HG02759 (cell line): ENCODE measurements at regions not wholly inside any gene's neighbourhood (a gene's known extent, or its start where the extent isn't known, plus 50 kb on each side); places are given as distances from the start of the nearest gene placed in this dataset.

Experiments
- ATAC-seq: cut with Tn5 transposase; IDR thresholded peaks from one replicate; pipeline ENCODE4 v1.9.1; 2021; ENCODE audit warnings: mild to moderate bottlenecking, moderate library complexity; ENCODE audit not compliant: unreplicated experiment

DNA sequence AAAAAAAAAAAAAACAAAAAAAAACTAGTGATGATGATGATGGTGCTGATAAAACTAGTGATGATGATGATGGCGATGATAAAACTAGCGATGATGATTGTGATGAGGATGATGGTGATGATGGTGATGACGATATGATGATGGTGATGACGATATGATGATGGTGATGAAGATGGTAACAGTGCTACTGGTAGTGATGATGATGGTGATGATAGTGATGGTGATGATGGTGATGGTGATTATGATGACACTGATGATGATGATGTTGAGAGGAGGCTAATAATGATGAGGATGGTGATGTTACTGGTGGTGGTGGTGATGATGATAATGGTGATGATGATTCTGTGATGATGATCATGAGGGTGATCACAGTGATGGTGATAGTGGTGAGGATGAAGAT lies 345.5 kb upstream of the CDH4 start:
- no peak for ATAC-seq

DNA sequence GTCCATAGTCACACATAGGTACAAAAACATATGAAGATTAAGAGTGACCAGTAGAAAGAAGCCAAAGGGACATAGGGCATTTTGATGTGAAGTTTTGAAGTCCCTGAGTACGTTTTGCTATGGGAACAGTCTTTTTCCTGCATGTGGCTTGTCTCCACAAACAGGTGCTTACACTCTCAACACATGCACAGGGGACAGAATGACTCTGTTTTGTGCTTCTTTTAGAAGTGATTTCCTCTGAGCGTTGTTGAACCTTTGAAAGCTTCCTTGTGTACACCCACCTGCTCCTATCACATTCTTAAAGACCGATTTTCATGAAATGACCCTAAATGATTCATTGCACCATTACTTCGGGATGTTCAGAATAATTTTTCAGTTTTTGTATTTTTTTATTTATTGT lies 338.8 kb upstream of the CDH4 start:
- no peak for ATAC-seq

DNA sequence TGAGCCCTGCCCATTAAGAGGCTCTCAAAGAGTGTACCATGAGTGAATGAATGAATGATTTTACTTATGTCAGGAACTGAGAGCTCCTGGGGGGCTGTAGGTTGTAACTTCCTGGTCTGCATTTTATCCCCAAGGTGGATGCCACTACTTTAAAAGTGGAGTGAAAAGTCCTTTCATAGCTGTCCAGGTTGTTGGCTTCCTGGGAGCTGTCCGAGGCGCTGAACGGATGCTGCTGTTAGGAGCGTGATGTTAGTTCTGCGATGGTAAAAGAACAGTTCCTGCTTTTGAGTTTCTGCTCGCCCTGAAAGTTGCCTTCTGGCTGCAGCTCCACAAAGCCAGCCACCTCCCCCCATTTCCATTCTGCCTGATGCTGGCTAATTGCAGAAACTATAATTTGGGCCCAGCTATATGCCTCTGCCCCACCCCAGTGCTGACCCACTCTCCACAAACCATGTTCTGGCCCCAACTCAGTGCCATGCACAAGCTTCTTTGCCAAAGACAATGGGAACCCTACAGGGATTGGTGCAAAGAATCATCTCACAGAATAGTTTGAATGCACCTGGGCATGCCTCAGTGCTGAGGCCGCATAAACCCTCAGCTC lies 330.9 kb upstream of the CDH4 start:
- no peak for ATAC-seq

DNA sequence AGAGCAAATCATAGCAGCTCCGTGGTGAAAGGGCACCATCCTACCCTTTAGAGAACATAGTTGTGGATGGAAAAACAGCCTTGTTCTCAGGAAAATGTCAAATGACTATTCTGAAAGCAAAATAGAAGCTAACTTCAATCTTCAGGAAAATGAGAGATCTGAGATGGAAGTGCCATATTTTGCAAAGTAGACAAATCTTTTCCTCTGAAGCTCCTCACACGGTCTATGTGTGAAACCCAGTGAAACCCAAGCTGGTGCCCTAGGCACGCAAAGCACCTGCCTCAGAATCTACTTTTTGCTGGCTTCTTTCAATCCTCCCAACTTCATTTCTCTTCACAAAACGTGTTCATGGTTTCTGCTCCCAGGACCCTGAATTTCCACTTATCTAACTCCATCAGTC lies 325.2 kb upstream of the CDH4 start:
- ATAC-seq: no peak

DNA sequence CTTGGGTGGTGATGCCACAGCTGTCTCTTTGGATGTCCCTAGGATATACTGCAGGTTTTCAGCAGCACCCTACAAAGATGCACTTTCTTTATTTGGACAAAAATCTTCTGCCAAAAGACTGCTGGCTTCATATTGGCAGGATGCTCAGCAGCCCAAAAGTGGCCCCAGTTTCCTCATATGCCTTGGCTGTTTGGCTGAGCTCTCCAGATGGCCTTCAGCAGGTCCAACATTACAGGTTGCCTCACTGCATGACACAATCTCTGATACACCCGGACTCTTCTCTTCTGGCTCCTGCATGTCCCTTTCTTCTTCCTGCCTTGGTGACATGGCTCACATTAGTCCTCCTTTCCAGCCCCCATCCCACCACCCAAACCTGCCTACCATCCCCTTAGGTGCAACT lies 323.7 kb upstream of the CDH4 start:
- no peak for ATAC-seq

DNA sequence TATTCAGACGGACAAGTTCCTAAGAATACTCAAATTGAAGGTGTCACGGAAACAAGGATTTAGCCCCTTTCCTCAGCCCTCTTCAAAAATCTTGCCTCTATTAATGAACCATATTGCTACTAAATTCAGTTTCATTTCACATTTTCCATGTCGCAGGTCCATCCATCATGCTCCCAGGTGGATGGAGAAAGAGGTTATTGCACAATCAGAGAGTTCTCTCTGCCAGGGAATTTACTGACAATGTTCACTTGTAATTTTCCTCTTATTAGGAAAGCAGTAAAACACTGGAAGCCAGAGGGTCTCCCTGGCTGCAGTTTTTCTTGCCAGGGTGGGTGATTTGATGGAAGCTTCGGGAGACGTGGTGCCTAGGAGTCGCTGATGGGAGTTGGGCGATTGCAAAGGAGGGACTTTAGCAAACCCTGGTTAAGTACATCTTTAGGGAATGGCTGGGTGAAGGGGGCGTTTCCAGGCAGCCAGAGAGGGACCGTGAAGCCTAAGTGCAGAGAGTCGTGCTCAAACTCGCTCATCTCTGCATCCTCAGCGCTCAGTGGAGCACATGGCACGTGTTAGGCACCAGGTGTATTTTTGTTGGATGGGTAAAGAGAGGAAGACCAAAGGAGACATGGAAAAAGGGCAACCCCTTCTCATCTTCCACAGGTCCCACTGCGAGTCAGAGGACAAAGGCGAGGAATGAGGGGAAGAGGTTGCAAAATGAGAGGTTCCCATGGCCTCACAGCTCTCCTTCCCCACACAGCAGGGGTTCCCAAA lies 321.9 kb upstream of the CDH4 start:
- ATAC-seq: no peak

DNA sequence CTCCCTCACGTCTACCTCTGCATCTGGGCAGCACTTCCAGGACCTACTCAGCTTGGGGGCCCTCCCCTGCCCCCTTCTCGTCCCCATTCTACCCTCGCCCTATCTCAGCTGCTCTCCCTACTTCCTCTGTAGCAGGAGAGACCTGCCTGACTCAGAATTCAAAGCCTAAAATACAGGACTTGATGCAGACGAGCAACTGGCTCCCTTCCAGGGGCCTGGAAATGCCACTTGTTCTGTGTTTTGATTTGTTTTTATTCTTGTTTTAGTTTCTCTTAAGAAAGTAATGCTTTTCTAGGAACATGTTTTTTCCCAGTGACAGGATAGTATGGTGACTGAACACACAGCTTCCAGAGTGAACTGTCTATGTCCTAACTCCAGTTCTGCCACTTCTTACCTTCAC lies 320.4 kb upstream of the CDH4 start:
- ATAC-seq: no peak

DNA sequence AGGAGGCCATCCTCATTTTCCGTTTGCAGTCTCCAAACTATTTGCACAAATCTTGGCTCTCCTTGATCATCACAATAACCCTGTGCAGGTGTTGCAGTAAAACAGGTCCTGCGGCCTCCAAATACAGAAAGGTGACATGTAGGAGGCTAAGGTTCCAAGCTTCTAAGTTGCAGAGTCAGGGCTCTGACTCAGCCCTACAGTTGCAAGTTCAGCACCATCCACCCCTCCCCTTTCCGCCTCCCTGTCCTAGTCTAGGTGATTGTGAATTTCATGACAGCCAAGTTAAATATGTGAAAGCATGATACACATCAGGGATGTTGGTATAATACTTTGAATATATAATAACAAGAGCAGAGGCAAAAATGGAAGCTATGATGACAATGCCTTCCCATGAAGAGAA lies 317.3 kb upstream of the CDH4 start:
- ATAC-seq: no peak

DNA sequence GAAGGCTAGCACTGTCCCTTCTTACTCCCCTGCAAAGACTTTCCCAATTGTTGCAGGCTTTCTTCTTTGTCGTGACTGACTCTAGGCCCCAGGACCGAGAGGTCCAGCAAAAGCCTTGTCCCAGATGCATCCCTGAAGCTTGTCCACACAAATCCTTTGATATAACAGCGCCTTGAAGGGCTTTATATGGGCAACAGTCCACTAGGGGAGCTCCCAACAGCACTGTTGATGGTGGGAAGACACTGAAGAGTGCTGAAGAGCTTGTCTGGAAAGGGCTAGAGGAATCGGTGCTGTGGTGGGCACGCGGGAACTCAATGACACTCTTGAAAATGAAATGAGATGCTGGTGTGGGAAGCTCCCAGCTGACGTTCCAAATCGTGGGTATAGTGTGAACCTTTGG lies 316.1 kb upstream of the CDH4 start:
- ATAC-seq: no peak

DNA sequence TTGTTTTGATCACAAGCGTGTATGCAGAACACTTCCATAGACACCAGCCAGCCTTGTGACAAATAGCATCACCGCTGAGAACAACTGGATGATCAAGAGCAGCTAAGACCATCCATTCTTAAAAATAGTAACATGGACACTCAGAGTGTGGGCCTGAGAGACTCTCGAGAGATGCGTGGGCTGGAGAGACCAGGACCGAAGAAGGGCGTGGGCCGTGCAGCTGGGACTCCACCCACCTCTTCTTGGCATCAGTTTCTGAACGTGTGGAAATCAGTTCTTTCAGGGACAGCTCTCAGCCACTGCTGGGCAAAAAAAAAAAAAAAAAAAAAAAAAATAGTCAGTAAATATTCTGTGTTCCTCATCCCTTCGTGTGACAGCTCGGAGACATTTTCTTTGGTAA lies 314.5 kb upstream of the CDH4 start:
- no peak for ATAC-seq

DNA sequence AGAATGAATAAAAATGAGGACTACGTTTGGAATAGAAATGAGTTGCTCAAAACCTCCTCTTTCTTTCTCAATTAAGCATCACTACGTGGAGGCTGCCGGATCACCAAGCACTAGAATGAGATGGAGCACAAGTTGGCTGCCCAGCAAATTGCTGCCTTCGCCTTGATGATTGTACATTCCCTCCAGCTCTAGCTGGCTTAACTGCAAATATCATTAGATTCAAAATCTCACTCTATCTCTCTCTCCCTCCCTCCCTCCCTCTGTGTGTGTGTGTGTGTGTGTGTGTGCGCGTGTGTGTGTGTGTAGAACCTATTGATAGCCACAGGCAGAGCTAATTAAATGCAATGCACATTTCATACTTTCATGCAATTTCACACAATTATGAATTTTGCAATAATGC lies 310.7 kb upstream of the CDH4 start:
- no peak for ATAC-seq

DNA sequence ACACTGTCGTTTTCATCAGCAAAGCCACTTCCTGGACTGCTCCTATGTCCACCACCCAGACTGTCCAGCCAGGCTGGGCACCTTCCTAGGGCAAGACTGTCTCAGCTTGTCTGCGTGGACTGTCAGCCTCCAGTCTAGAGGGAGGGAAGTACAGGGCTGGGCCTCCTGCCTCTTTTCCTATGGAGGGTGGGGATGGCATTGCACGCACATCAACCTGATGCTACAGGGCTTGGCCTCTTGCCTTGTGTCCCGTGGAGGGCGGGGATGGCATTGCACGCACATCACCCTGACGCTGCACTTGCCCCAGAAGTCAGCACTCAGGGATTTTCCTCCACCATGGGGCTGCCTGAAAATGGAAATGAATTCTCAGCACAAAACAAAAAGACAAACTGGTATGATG lies 304.2 kb upstream of the CDH4 start:
- no peak for ATAC-seq

DNA sequence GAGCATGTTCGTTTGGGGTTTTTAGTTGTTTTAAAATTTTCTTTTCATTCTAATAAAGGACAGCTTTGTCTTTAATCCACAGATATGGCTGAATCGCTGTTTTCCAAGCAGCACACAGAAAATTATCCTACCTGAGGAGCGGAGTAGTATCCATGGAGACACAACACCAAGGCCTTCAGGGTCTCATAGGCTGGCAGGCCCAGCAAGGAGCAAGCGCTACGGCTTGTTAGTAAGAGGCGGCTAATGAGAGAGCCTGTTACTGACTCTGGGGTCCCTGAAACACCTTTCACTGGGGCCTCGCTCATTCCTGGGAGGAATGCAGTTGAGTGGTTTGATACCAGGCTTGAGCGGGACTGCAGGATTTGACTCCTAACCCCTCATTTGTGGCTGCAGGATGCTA lies 303.8 kb upstream of the CDH4 start:
- no peak for ATAC-seq

DNA sequence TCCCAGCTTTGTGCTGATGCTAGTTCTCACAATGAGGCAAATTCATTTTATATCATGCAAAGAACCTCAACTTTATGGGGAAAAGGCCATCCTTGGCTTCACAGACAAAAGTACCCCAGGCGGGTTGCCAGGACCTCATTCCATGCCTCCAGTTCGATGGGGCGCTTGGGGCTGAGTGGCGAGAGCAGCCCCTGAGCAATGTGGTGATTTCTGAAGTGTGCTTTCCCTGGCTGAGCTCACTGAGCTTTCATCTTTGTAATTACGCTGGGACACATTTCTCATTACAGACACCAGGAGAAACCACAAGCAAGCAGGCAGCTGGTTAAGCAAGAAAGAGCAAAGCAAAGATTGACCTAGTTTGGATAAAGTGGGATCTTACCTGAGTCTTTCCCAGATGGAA lies 301.5 kb upstream of the CDH4 start:
- no peak for ATAC-seq

DNA sequence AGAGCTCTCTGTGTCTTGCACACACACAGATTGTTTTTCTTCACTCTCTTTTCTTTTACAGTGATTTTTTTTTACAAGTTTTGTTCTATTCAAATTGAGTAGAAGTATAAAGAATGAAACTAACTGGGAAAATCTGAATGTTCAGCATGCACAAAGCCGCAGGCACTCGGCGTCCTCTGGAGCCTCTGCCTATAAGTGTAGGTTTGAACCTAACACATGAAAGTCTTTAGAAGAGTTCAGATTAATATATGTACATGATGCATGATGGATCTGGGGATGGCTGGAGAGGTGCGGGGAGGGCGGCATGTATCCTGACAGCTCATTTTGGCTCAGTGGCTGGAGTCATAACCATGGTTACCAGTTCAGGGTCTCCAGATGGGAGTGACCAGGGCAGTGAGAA lies 301.1 kb upstream of the CDH4 start:
- ATAC-seq: no peak

DNA sequence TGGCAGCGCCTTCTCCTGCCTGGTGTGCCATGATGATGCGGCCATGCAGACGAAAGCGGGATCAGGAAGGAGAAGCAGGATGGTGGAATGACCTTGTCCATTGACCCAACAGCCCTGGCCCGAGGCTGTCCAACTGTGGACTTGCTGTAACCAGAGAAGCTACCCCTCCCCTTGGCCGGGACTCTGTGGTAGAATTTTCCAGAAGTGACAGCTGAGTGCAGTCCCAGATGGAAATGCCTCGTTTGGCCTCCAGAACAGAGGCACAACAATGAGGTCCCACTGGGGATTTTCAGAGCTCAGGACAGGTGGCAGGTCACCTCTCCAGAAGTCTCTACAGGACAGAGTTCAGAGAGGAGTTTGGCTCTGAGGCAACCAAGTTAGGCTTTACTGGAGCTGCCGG lies 299.2 kb upstream of the CDH4 start:
- no peak for ATAC-seq

DNA sequence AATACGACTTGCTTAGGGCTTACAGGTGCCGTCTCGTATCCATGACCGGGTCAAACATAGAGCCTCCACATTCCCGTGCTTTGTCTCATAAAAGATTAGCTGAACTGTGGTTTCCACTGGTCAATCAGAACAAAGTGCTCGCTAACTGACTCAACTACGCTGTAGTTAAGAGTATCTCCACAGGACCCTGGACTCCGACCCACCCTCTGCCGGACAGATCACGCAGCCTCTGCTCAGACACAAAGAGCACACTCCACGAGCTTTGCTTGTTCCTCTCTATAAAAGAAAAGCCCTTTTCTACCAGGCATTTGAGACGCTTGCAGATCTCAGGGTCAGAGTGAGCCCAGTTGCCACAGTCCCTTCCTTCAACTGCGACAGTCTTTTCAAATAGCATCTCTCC lies 298.7 kb upstream of the CDH4 start:
- ATAC-seq: no peak

DNA sequence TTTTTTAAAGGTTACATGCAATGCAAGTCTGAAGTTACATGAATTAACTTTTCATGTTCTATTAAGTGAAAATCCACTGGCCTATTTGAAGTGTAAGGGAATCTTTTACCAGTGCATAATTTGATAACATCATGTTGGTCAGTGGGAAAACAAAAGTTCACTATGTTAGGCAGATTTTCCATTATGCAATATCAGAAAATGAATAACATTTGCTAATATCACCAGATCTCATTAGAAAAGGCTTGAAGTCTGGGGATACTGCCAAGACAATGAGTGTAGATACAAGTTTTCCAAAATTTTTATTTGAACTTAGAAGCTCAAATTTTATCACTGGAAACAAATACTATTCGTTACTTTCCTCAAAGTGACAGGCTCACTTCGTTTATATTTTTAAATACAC lies 296.4 kb upstream of the CDH4 start:
- no peak for ATAC-seq

DNA sequence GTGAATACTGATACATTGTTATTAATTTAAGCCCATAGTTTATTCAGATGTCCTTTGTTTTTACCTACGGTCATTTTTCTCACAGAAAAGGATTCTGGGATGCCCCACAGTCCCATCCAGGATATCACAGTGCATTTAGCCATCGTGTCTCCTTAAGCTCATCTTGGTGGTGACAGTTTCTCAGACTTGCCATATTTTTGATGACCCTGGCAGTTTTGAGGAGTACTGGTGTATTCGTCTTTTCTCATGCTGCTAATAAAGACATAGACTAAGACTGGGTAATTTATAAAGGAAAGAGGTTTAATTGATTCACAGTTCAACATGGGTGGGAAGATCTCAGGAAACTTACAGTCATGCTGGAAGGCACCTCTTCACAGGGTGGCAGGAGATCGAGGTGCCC lies 295.9 kb upstream of the CDH4 start:
- ATAC-seq: no peak

DNA sequence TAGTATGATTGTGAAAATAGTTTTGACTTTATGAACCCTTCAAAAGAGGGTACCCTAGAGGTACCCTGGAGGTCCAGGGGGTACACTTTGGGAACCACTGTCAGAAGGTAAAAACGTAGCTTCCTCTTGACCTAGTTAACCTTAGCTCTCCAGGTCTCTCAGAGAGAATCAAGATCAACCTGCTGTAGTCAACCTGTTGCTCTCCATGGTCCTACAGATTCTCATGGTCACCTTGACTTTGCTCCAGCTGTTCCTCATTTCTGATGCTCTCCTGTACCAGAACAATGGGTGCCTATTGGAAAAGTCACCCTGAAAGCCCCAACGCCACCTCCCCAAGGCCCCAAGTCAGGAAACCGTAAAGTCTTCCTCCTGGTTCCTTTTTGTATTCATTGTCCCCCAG lies 294.4 kb upstream of the CDH4 start:
- ATAC-seq: no peak

DNA sequence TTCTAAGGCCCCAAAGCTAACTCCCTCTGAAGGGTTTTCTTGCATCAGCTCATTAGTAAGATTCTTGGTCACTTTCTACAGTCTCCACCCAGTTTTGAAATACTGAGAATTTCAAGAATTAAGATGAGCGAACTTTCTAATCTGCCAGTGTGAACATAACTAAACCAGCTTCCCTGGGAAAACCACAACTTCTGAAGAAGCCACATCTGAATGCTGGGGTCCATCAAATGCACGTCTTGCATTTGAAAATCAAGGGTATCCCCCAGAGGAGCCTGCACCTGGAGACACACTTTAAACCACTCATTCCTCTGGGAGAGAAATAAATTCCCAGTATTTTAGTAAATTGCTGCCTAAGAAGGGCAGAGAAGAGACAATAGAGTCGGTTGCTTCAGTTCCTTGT lies 292.1 kb upstream of the CDH4 start:
- ATAC-seq: no peak

DNA sequence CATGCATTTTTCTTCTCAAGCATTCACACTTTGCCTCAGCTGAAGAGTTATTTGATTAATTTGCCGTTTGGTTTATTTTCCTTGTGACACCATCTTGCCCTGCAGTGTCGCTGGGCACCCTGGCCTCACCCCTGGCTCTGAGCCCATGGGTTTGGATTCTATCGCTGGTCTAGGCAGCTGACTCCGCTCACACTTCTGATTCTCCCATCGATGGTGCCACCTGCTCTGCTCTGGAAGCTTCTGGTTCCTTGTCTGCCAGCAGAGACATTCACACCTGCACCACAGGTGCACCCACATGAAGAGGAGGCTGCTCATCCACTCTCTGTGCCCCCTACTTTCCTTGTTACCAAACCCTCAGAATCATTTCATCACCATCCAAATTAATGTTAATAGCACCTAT lies 291.6 kb upstream of the CDH4 start:
- ATAC-seq: no peak

DNA sequence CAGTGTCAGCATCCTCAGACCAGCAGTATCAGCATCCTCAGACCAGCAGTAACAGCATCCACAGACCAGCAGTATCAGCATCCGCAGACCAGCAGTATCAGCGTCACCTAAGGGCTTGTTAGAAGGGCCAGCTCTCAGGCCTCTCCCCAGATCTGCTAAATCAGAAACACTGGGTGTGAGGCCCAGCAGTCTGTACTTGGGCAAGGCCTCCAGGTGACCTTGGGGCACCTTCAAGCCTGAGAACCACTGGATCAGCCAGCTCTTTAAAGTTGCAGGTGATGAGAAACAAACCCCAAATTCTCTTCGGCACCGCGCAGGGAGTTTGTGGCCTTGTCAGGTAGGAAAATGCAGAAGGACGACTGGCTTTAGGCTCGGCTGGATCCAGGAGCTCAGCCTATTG lies 290.5 kb upstream of the CDH4 start:
- no peak for ATAC-seq
